ENCODE measurements at regions not wholly inside any gene's neighbourhood (a gene's known extent, or its start where the extent isn't known, plus 50 kb on each side); places are given as distances from the start of the nearest gene placed in this dataset.

- Histone ChIP-seq H3K9me3 (ENCODE audit: control insufficient read depth in 3 of 3, low read length in 3 of 3) (no peaks in the 10 kb centered on the region), H3K9ac (ENCODE audit: low read depth in 1 of 3, low read length in 3 of 3) (no peak overlapping the region), H3K27ac (ENCODE audit: low read depth, low read length) (no peak overlapping the region), H3K4me1 (ENCODE audit: control insufficient read depth in 3 of 3, insufficient read depth in 3 of 3, low read length in 3 of 3) (no peaks in the 10 kb centered on the region), H3K4me3 (ENCODE audit: low read length in 3 of 3) (no peak overlapping the region), H3K27me3 (ENCODE audit: control insufficient read depth in 3 of 3, insufficient read depth in 3 of 3, low read length in 3 of 3) (peaks cover 0 to 12% (median 5%) of the 10 kb centered on the region in 3 donors), H3K36me3 (ENCODE audit: control insufficient read depth in 3 of 3, insufficient read depth in 3 of 3, low read length in 3 of 3) (no peaks in the 10 kb centered on the region)
Observed at GRCh38 chr13:109376936-109377335, 409.4 kb downstream of the IRS2 start.

GRCh38 chr13:109374609-109375200 is 411.7 kb downstream of the IRS2 start:
- Histone ChIP-seq H3K4me3 (ENCODE audit: low read length in 3 of 3) (no peak overlapping the region), H3K9ac (ENCODE audit: low read depth in 1 of 3, low read length in 3 of 3) (no peak overlapping the region), H3K27me3 (ENCODE audit: control insufficient read depth in 3 of 3, insufficient read depth in 3 of 3, low read length in 3 of 3) (peaks cover 0 to 12% (median 5%) of the 10 kb centered on the region in 3 donors), H3K36me3 (ENCODE audit: control insufficient read depth in 3 of 3, insufficient read depth in 3 of 3, low read length in 3 of 3) (no peaks in the 10 kb centered on the region), H3K27ac (ENCODE audit: low read depth, low read length) (no peak overlapping the region), H3K9me3 (ENCODE audit: control insufficient read depth in 3 of 3, low read length in 3 of 3) (no peaks in the 10 kb centered on the region), H3K4me1 (ENCODE audit: control insufficient read depth in 3 of 3, insufficient read depth in 3 of 3, low read length in 3 of 3) (no peaks in the 10 kb centered on the region)

GRCh38 chr13:109372666-109373065 is 413.7 kb downstream of the IRS2 start:
- no peak overlapping the region for H3K9ac ChIP-seq (ENCODE audit: low read depth in 1 of 3, low read length in 3 of 3)
- H3K27ac ChIP-seq (ENCODE audit: low read depth, low read length), result no peak overlapping the region
- peaks cover 0 to 16% (median 5%) of the 10 kb centered on the region in 3 donors for H3K27me3 ChIP-seq (ENCODE audit: control insufficient read depth in 3 of 3, insufficient read depth in 3 of 3, low read length in 3 of 3)
- no peaks in the 10 kb centered on the region for H3K9me3 ChIP-seq (ENCODE audit: control insufficient read depth in 3 of 3, low read length in 3 of 3)
- H3K4me1 ChIP-seq (ENCODE audit: control insufficient read depth in 3 of 3, insufficient read depth in 3 of 3, low read length in 3 of 3), result no peaks in the 10 kb centered on the region
- H3K4me3 ChIP-seq (ENCODE audit: low read length in 3 of 3), result no peak overlapping the region
- H3K36me3 ChIP-seq (ENCODE audit: control insufficient read depth in 3 of 3, insufficient read depth in 3 of 3, low read length in 3 of 3), result no peaks in the 10 kb centered on the region

- Histone ChIP-seq H3K9me3 (ENCODE audit: control insufficient read depth in 3 of 3, low read length in 3 of 3) (no peaks in the 10 kb centered on the region), H3K27me3 (ENCODE audit: control insufficient read depth in 3 of 3, insufficient read depth in 3 of 3, low read length in 3 of 3) (peaks cover 0 to 14% (median 10%) of the 10 kb centered on the region in 3 donors), H3K36me3 (ENCODE audit: control insufficient read depth in 3 of 3, insufficient read depth in 3 of 3, low read length in 3 of 3) (no peaks in the 10 kb centered on the region), H3K4me3 (ENCODE audit: low read length in 3 of 3) (no peak overlapping the region), H3K27ac (ENCODE audit: low read depth, low read length) (no peak overlapping the region), H3K9ac (ENCODE audit: low read depth in 1 of 3, low read length in 3 of 3) (no peak overlapping the region), H3K4me1 (ENCODE audit: control insufficient read depth in 3 of 3, insufficient read depth in 3 of 3, low read length in 3 of 3) (no peaks in the 10 kb centered on the region)
Observed at GRCh38 chr13:109371066-109371465, 415.3 kb downstream of the IRS2 start.

- H3K27me3 ChIP-seq (ENCODE audit: control insufficient read depth in 3 of 3, insufficient read depth in 3 of 3, low read length in 3 of 3), result peaks cover 0 to 14% (median 10%) of the 10 kb centered on the region in 3 donors
- H3K36me3 ChIP-seq (ENCODE audit: control insufficient read depth in 3 of 3, insufficient read depth in 3 of 3, low read length in 3 of 3), result no peaks in the 10 kb centered on the region
- no peak overlapping the region for H3K27ac ChIP-seq (ENCODE audit: low read depth, low read length)
- H3K4me1 ChIP-seq (ENCODE audit: control insufficient read depth in 3 of 3, insufficient read depth in 3 of 3, low read length in 3 of 3), result no peaks in the 10 kb centered on the region
- H3K9me3 ChIP-seq (ENCODE audit: control insufficient read depth in 3 of 3, low read length in 3 of 3), result peaks cover 0 to 3% (median 0%) of the 10 kb centered on the region in 3 donors
- H3K4me3 ChIP-seq (ENCODE audit: low read length in 3 of 3), result no peak overlapping the region
- H3K9ac ChIP-seq (ENCODE audit: low read depth in 1 of 3, low read length in 3 of 3), result no peak overlapping the region
Observed at GRCh38 chr13:109370496-109370895, 415.9 kb downstream of the IRS2 start.

- Histone ChIP-seq H3K9me3 (ENCODE audit: control insufficient read depth in 3 of 3, low read length in 3 of 3) (peaks cover 0 to 5% (median 0%) of the 10 kb centered on the region in 3 donors), H3K27ac (ENCODE audit: low read depth, low read length) (no peak overlapping the region), H3K4me1 (ENCODE audit: control insufficient read depth in 3 of 3, insufficient read depth in 3 of 3, low read length in 3 of 3) (no peaks in the 10 kb centered on the region), H3K27me3 (ENCODE audit: control insufficient read depth in 3 of 3, insufficient read depth in 3 of 3, low read length in 3 of 3) (peaks cover 0 to 14% (median 10%) of the 10 kb centered on the region in 3 donors), H3K36me3 (ENCODE audit: control insufficient read depth in 3 of 3, insufficient read depth in 3 of 3, low read length in 3 of 3) (no peaks in the 10 kb centered on the region), H3K9ac (ENCODE audit: low read depth in 1 of 3, low read length in 3 of 3) (no peak overlapping the region), H3K4me3 (ENCODE audit: low read length in 3 of 3) (no peak overlapping the region)
Observed at GRCh38 chr13:109369353-109370052, 416.9 kb downstream of the IRS2 start.

GRCh38 chr13:109368230-109368629 is 418.2 kb downstream of the IRS2 start:
- H3K36me3 ChIP-seq (ENCODE audit: control insufficient read depth in 3 of 3, insufficient read depth in 3 of 3, low read length in 3 of 3), result no peaks in the 10 kb centered on the region
- no peak overlapping the region for H3K9ac ChIP-seq (ENCODE audit: low read depth in 1 of 3, low read length in 3 of 3)
- H3K4me3 ChIP-seq (ENCODE audit: low read length in 3 of 3), result no peak overlapping the region
- H3K27ac ChIP-seq (ENCODE audit: low read depth, low read length), result no peak overlapping the region
- peaks cover 0 to 5% (median 4%) of the 10 kb centered on the region in 3 donors for H3K27me3 ChIP-seq (ENCODE audit: control insufficient read depth in 3 of 3, insufficient read depth in 3 of 3, low read length in 3 of 3)
- H3K9me3 ChIP-seq (ENCODE audit: control insufficient read depth in 3 of 3, low read length in 3 of 3), result peaks cover 0 to 5% (median 0%) of the 10 kb centered on the region in 3 donors
- no peaks in the 10 kb centered on the region for H3K4me1 ChIP-seq (ENCODE audit: control insufficient read depth in 3 of 3, insufficient read depth in 3 of 3, low read length in 3 of 3)

- Histone ChIP-seq H3K4me1 (ENCODE audit: control insufficient read depth in 3 of 3, insufficient read depth in 3 of 3, low read length in 3 of 3) (no peaks in the 10 kb centered on the region), H3K4me3 (ENCODE audit: low read length in 3 of 3) (no peak overlapping the region), H3K27me3 (ENCODE audit: control insufficient read depth in 3 of 3, insufficient read depth in 3 of 3, low read length in 3 of 3) (peaks cover 0 to 5% (median 4%) of the 10 kb centered on the region in 3 donors), H3K9me3 (ENCODE audit: control insufficient read depth in 3 of 3, low read length in 3 of 3) (peaks cover 0 to 5% (median 0%) of the 10 kb centered on the region in 3 donors), H3K27ac (ENCODE audit: low read depth, low read length) (no peak overlapping the region), H3K9ac (ENCODE audit: low read depth in 1 of 3, low read length in 3 of 3) (no peak overlapping the region), H3K36me3 (ENCODE audit: control insufficient read depth in 3 of 3, insufficient read depth in 3 of 3, low read length in 3 of 3) (no peaks in the 10 kb centered on the region)
Observed at GRCh38 chr13:109366525-109366924, 419.9 kb downstream of the IRS2 start.

- no peak overlapping the region for H3K27ac ChIP-seq (ENCODE audit: low read depth, low read length)
- no peaks in the 10 kb centered on the region for H3K4me1 ChIP-seq (ENCODE audit: control insufficient read depth in 3 of 3, insufficient read depth in 3 of 3, low read length in 3 of 3)
- peaks cover 0 to 7% (median 4%) of the 10 kb centered on the region in 3 donors for H3K27me3 ChIP-seq (ENCODE audit: control insufficient read depth in 3 of 3, insufficient read depth in 3 of 3, low read length in 3 of 3)
- no peaks in the 10 kb centered on the region for H3K36me3 ChIP-seq (ENCODE audit: control insufficient read depth in 3 of 3, insufficient read depth in 3 of 3, low read length in 3 of 3)
- H3K4me3 ChIP-seq (ENCODE audit: low read length in 3 of 3), result no peak overlapping the region
- H3K9me3 ChIP-seq (ENCODE audit: control insufficient read depth in 3 of 3, low read length in 3 of 3), result peaks cover 0 to 5% (median 0%) of the 10 kb centered on the region in 3 donors
- H3K9ac ChIP-seq (ENCODE audit: low read depth in 1 of 3, low read length in 3 of 3), result no peak overlapping the region
Observed at GRCh38 chr13:109363431-109363830, 423.0 kb downstream of the IRS2 start.

- H3K9ac ChIP-seq (ENCODE audit: low read depth in 1 of 3, low read length in 3 of 3), result no peak overlapping the region
- no peaks in the 10 kb centered on the region for H3K4me1 ChIP-seq (ENCODE audit: control insufficient read depth in 3 of 3, insufficient read depth in 3 of 3, low read length in 3 of 3)
- no peak overlapping the region for H3K27ac ChIP-seq (ENCODE audit: low read depth, low read length)
- H3K27me3 ChIP-seq (ENCODE audit: control insufficient read depth in 3 of 3, insufficient read depth in 3 of 3, low read length in 3 of 3), result peaks cover 0 to 4% (median 3%) of the 10 kb centered on the region in 3 donors
- peaks cover 0 to 5% (median 0%) of the 10 kb centered on the region in 3 donors for H3K9me3 ChIP-seq (ENCODE audit: control insufficient read depth in 3 of 3, low read length in 3 of 3)
- no peak overlapping the region for H3K4me3 ChIP-seq (ENCODE audit: low read length in 3 of 3)
- H3K36me3 ChIP-seq (ENCODE audit: control insufficient read depth in 3 of 3, insufficient read depth in 3 of 3, low read length in 3 of 3), result no peaks in the 10 kb centered on the region
Observed at GRCh38 chr13:109362616-109363015, 423.8 kb downstream of the IRS2 start.

All from skeletal muscle tissue (tissue), 3 donors.